ENCODE measurements at regions not wholly inside any gene's neighbourhood (a gene's known extent, or its start where the extent isn't known, plus 50 kb on each side); places are given as distances from the start of the nearest gene placed in this dataset.

GRCh38 chr14:71474301-71475265 is 457.6 kb upstream of the RGS6 start:
- H3K27me3 ChIP-seq (ENCODE audit: control insufficient read depth in 2 of 2, insufficient read depth in 2 of 2, low read length in 2 of 2), result no peaks in the 10 kb centered on the region
- H3K36me3 ChIP-seq (ENCODE audit: control insufficient read depth in 2 of 2, insufficient read depth in 2 of 2, low read length in 2 of 2), result no peaks in the 10 kb centered on the region
- H3K4me1 ChIP-seq (ENCODE audit: control insufficient read depth in 2 of 2, insufficient read depth in 2 of 2, low read length in 2 of 2), result no peaks in the 10 kb centered on the region
- no peak overlapping the region for H3K9ac ChIP-seq (ENCODE audit: low read depth in 1 of 2, low read length in 2 of 2)
- no peaks in the 10 kb centered on the region for H3K9me3 ChIP-seq (ENCODE audit: control insufficient read depth in 2 of 2, low read length in 2 of 2)
- no peak overlapping the region for H3K4me3 ChIP-seq (ENCODE audit: low read length in 2 of 2)
- no peak overlapping the region for H3K27ac ChIP-seq (ENCODE audit: low read depth in 2 of 2, low read length in 2 of 2)

GRCh38 chr14:71475916-71476315 is 456.3 kb upstream of the RGS6 start:
- Histone ChIP-seq H3K4me3 (ENCODE audit: low read length in 2 of 2) (no peak overlapping the region), H3K27ac (ENCODE audit: low read depth in 2 of 2, low read length in 2 of 2) (no peak overlapping the region), H3K9me3 (ENCODE audit: control insufficient read depth in 2 of 2, low read length in 2 of 2) (no peaks in the 10 kb centered on the region), H3K27me3 (ENCODE audit: control insufficient read depth in 2 of 2, insufficient read depth in 2 of 2, low read length in 2 of 2) (no peaks in the 10 kb centered on the region), H3K4me1 (ENCODE audit: control insufficient read depth in 2 of 2, insufficient read depth in 2 of 2, low read length in 2 of 2) (no peaks in the 10 kb centered on the region), H3K36me3 (ENCODE audit: control insufficient read depth in 2 of 2, insufficient read depth in 2 of 2, low read length in 2 of 2) (no peaks in the 10 kb centered on the region), H3K9ac (ENCODE audit: low read depth in 1 of 2, low read length in 2 of 2) (no peak overlapping the region)

- Histone ChIP-seq H3K27ac (ENCODE audit: low read depth in 2 of 2, low read length in 2 of 2) (no peak overlapping the region), H3K36me3 (ENCODE audit: control insufficient read depth in 2 of 2, insufficient read depth in 2 of 2, low read length in 2 of 2) (no peaks in the 10 kb centered on the region), H3K4me3 (ENCODE audit: low read length in 2 of 2) (no peak overlapping the region), H3K4me1 (ENCODE audit: control insufficient read depth in 2 of 2, insufficient read depth in 2 of 2, low read length in 2 of 2) (no peaks in the 10 kb centered on the region), H3K27me3 (ENCODE audit: control insufficient read depth in 2 of 2, insufficient read depth in 2 of 2, low read length in 2 of 2) (no peaks in the 10 kb centered on the region), H3K9me3 (ENCODE audit: control insufficient read depth in 2 of 2, low read length in 2 of 2) (no peaks in the 10 kb centered on the region), H3K9ac (ENCODE audit: low read depth in 1 of 2, low read length in 2 of 2) (no peak overlapping the region)
Observed at GRCh38 chr14:71478542-71478941, 453.7 kb upstream of the RGS6 start.

- no peaks in the 10 kb centered on the region for H3K27me3 ChIP-seq (ENCODE audit: control insufficient read depth in 2 of 2, insufficient read depth in 2 of 2, low read length in 2 of 2)
- no peak overlapping the region for H3K27ac ChIP-seq (ENCODE audit: low read depth in 2 of 2, low read length in 2 of 2)
- H3K9ac ChIP-seq (ENCODE audit: low read depth in 1 of 2, low read length in 2 of 2), result no peak overlapping the region
- H3K4me1 ChIP-seq (ENCODE audit: control insufficient read depth in 2 of 2, insufficient read depth in 2 of 2, low read length in 2 of 2), result no peaks in the 10 kb centered on the region
- H3K9me3 ChIP-seq (ENCODE audit: control insufficient read depth in 2 of 2, low read length in 2 of 2), result no peaks in the 10 kb centered on the region
- no peak overlapping the region for H3K4me3 ChIP-seq (ENCODE audit: low read length in 2 of 2)
- H3K36me3 ChIP-seq (ENCODE audit: control insufficient read depth in 2 of 2, insufficient read depth in 2 of 2, low read length in 2 of 2), result no peaks in the 10 kb centered on the region
Observed at GRCh38 chr14:71481021-71481654, 451.1 kb upstream of the RGS6 start.

- Histone ChIP-seq H3K9me3 (ENCODE audit: control insufficient read depth in 2 of 2, low read length in 2 of 2) (no peaks in the 10 kb centered on the region), H3K36me3 (ENCODE audit: control insufficient read depth in 2 of 2, insufficient read depth in 2 of 2, low read length in 2 of 2) (no peaks in the 10 kb centered on the region), H3K27ac (ENCODE audit: low read depth in 2 of 2, low read length in 2 of 2) (no peak overlapping the region), H3K4me3 (ENCODE audit: low read length in 2 of 2) (no peak overlapping the region), H3K9ac (ENCODE audit: low read depth in 1 of 2, low read length in 2 of 2) (no peak overlapping the region), H3K27me3 (ENCODE audit: control insufficient read depth in 2 of 2, insufficient read depth in 2 of 2, low read length in 2 of 2) (no peaks in the 10 kb centered on the region), H3K4me1 (ENCODE audit: control insufficient read depth in 2 of 2, insufficient read depth in 2 of 2, low read length in 2 of 2) (no peaks in the 10 kb centered on the region)
Observed at GRCh38 chr14:71482671-71483070, 449.6 kb upstream of the RGS6 start.

GRCh38 chr14:71483154-71483553 is 449.1 kb upstream of the RGS6 start:
- Histone ChIP-seq H3K9me3 (ENCODE audit: control insufficient read depth in 2 of 2, low read length in 2 of 2) (no peaks in the 10 kb centered on the region), H3K4me1 (ENCODE audit: control insufficient read depth in 2 of 2, insufficient read depth in 2 of 2, low read length in 2 of 2) (no peaks in the 10 kb centered on the region), H3K9ac (ENCODE audit: low read depth in 1 of 2, low read length in 2 of 2) (no peak overlapping the region), H3K27me3 (ENCODE audit: control insufficient read depth in 2 of 2, insufficient read depth in 2 of 2, low read length in 2 of 2) (no peaks in the 10 kb centered on the region), H3K27ac (ENCODE audit: low read depth in 2 of 2, low read length in 2 of 2) (no peak overlapping the region), H3K4me3 (ENCODE audit: low read length in 2 of 2) (no peak overlapping the region), H3K36me3 (ENCODE audit: control insufficient read depth in 2 of 2, insufficient read depth in 2 of 2, low read length in 2 of 2) (no peaks in the 10 kb centered on the region)

GRCh38 chr14:71485833-71486232 is 446.4 kb upstream of the RGS6 start:
- Histone ChIP-seq H3K27ac (ENCODE audit: low read depth in 2 of 2, low read length in 2 of 2) (no peak overlapping the region), H3K4me3 (ENCODE audit: low read length in 2 of 2) (no peak overlapping the region)

GRCh38 chr14:71486279-71486678 is 445.9 kb upstream of the RGS6 start:
- no peaks in the 10 kb centered on the region for H3K36me3 ChIP-seq (ENCODE audit: control insufficient read depth in 2 of 2, insufficient read depth in 2 of 2, low read length in 2 of 2)
- H3K9me3 ChIP-seq (ENCODE audit: control insufficient read depth in 2 of 2, low read length in 2 of 2), result no peaks in the 10 kb centered on the region
- no peaks in the 10 kb centered on the region for H3K4me1 ChIP-seq (ENCODE audit: control insufficient read depth in 2 of 2, insufficient read depth in 2 of 2, low read length in 2 of 2)
- no peak overlapping the region for H3K27ac ChIP-seq (ENCODE audit: low read depth in 2 of 2, low read length in 2 of 2)
- no peaks in the 10 kb centered on the region for H3K27me3 ChIP-seq (ENCODE audit: control insufficient read depth in 2 of 2, insufficient read depth in 2 of 2, low read length in 2 of 2)
- no peak overlapping the region for H3K9ac ChIP-seq (ENCODE audit: low read depth in 1 of 2, low read length in 2 of 2)
- H3K4me3 ChIP-seq (ENCODE audit: low read length in 2 of 2), result no peak overlapping the region

More at GRCh38 chr14:71485833-71486232, 446.4 kb upstream of the RGS6 start:
- Histone ChIP-seq H3K4me1 (ENCODE audit: control insufficient read depth in 2 of 2, insufficient read depth in 2 of 2, low read length in 2 of 2) (no peaks in the 10 kb centered on the region), H3K9me3 (ENCODE audit: control insufficient read depth in 2 of 2, low read length in 2 of 2) (no peaks in the 10 kb centered on the region), H3K36me3 (ENCODE audit: control insufficient read depth in 2 of 2, insufficient read depth in 2 of 2, low read length in 2 of 2) (no peaks in the 10 kb centered on the region), H3K27me3 (ENCODE audit: control insufficient read depth in 2 of 2, insufficient read depth in 2 of 2, low read length in 2 of 2) (no peaks in the 10 kb centered on the region), H3K9ac (ENCODE audit: low read depth in 1 of 2, low read length in 2 of 2) (no peak overlapping the region)

GRCh38 chr14:71487449-71487848 is 444.8 kb upstream of the RGS6 start:
- no peak overlapping the region for H3K9ac ChIP-seq (ENCODE audit: low read depth in 1 of 2, low read length in 2 of 2)
- H3K4me1 ChIP-seq (ENCODE audit: control insufficient read depth in 2 of 2, insufficient read depth in 2 of 2, low read length in 2 of 2), result no peaks in the 10 kb centered on the region
- no peaks in the 10 kb centered on the region for H3K27me3 ChIP-seq (ENCODE audit: control insufficient read depth in 2 of 2, insufficient read depth in 2 of 2, low read length in 2 of 2)
- no peaks in the 10 kb centered on the region for H3K36me3 ChIP-seq (ENCODE audit: control insufficient read depth in 2 of 2, insufficient read depth in 2 of 2, low read length in 2 of 2)
- H3K27ac ChIP-seq (ENCODE audit: low read depth in 2 of 2, low read length in 2 of 2), result no peak overlapping the region
- H3K9me3 ChIP-seq (ENCODE audit: control insufficient read depth in 2 of 2, low read length in 2 of 2), result no peaks in the 10 kb centered on the region
- H3K4me3 ChIP-seq (ENCODE audit: low read length in 2 of 2), result no peak overlapping the region

GRCh38 chr14:71487941-71488340 is 444.3 kb upstream of the RGS6 start:
- Histone ChIP-seq H3K36me3 (ENCODE audit: control insufficient read depth in 2 of 2, insufficient read depth in 2 of 2, low read length in 2 of 2) (no peaks in the 10 kb centered on the region), H3K4me1 (ENCODE audit: control insufficient read depth in 2 of 2, insufficient read depth in 2 of 2, low read length in 2 of 2) (no peaks in the 10 kb centered on the region), H3K27ac (ENCODE audit: low read depth in 2 of 2, low read length in 2 of 2) (no peak overlapping the region), H3K4me3 (ENCODE audit: low read length in 2 of 2) (no peak overlapping the region), H3K9me3 (ENCODE audit: control insufficient read depth in 2 of 2, low read length in 2 of 2) (no peaks in the 10 kb centered on the region), H3K27me3 (ENCODE audit: control insufficient read depth in 2 of 2, insufficient read depth in 2 of 2, low read length in 2 of 2) (no peaks in the 10 kb centered on the region), H3K9ac (ENCODE audit: low read depth in 1 of 2, low read length in 2 of 2) (no peak overlapping the region)
